H1 (cell line): ENCODE measurements at regions not wholly inside any gene's neighbourhood (a gene's known extent, or its start where the extent isn't known, plus 50 kb on each side); places are given as distances from the start of the nearest gene placed in this dataset.

ENCODE experiments used
- CTCF ChIA-PET: fragments of 300-600 bp; sonication (Branson Sonifier 250); formaldehyde crosslinking; loops from one replicate; lab custom pipeline; 2021; ENCODE audit not compliant: partially characterized antibody; lab: Charles Lee
- POLR2A ChIA-PET: fragments of 300-600 bp; sonication (Branson Sonifier 250); formaldehyde crosslinking; loops from one replicate; lab custom pipeline; 2021; ENCODE audit warnings: inconsistent platforms; ENCODE audit not compliant: partially characterized antibody; lab: Charles Lee
- DNase-seq, 2 experiments: peaks; one replicate each; pipeline versions ENCODE4 v3.0.0 to v3.0.0-alpha.2; 2010 to 2022; ENCODE audit warnings: low spot score in 2 of 2, low read depth in 1 of 2, mixed read lengths in 1 of 2
- FAIRE-seq: peaks from 2 replicates; lab custom pipeline; 2011; peaks lifted over from hg19 to GRCh38; lab: Jason Lieb, UNC
- H2AFZ ChIP-seq: 2 replicates; pipeline ENCODE4 v1.8.1; 2012; ENCODE audit warnings: low read length, inconsistent platforms
- H2AK5ac ChIP-seq: 2 replicates; pipeline ENCODE4 v1.6.1; 2013; ENCODE audit warnings: low read depth, low read length
- H2BK120ac ChIP-seq: replicated peaks from 2 replicates; pipeline ENCODE3; 2013; ENCODE audit warnings: low read depth, low read length, inconsistent platforms
- H2BK12ac ChIP-seq: 2 replicates; pipeline ENCODE4 v1.6.1; 2013; ENCODE audit warnings: low read depth, low read length
- H2BK15ac ChIP-seq: 2 replicates; pipeline ENCODE4 v1.6.1; 2013; ENCODE audit warnings: low read length
- H2BK20ac ChIP-seq: 2 replicates; pipeline ENCODE4 v1.6.1; 2013; ENCODE audit warnings: low read length
- H2BK5ac ChIP-seq: 2 replicates; pipeline ENCODE4 v1.6.1; 2013; ENCODE audit warnings: low read depth, low read length
- H3K14ac ChIP-seq: 2 replicates; pipeline ENCODE4 v1.6.1; 2013; ENCODE audit warnings: inconsistent platforms; ENCODE audit not compliant: insufficient read length
- H3K18ac ChIP-seq: 2 replicates; pipeline ENCODE4 v1.6.1; 2013; ENCODE audit warnings: low read length; ENCODE audit errors: extremely low read depth
- H3K23ac ChIP-seq: 2 replicates; pipeline ENCODE4 v1.6.1; 2013; ENCODE audit warnings: inconsistent platforms; ENCODE audit not compliant: insufficient read length
- H3K23me2 ChIP-seq: 2 replicates; pipeline ENCODE4 v1.6.1; 2013; ENCODE audit warnings: low read depth, low read length
- H3K27ac ChIP-seq: 2 replicates; pipeline ENCODE4 v1.6.1; 2011; ENCODE audit warnings: low read depth, low read length, inconsistent platforms
- H3K27me3 ChIP-seq, 4 experiments: replicated peaks in 1 of 4; 1 replicate in 1 of 4; 2 replicates in 3 of 4; pipeline versions ENCODE4 v1.6.1 to v1.8.1; 2011 to 2013; ENCODE audit warnings: low read length in 3 of 4, mild to moderate bottlenecking in 3 of 4, inconsistent platforms in 2 of 4, mixed read lengths in 2 of 4, moderate library complexity in 1 of 4; ENCODE audit not compliant: control insufficient read depth in 3 of 4, insufficient read depth in 3 of 4; ENCODE audit errors: extremely low read depth in 1 of 4
- H3K36me3 ChIP-seq, 4 experiments: 2 replicates each; pipeline versions ENCODE4 v1.6.1 to v1.8.1; 2011 to 2013; ENCODE audit warnings: mild to moderate bottlenecking in 4 of 4, low read length in 3 of 4, moderate library complexity in 2 of 4, control low read depth in 1 of 4, inconsistent platforms in 1 of 4; ENCODE audit not compliant: insufficient read depth in 4 of 4, control insufficient read depth in 2 of 4
- H3K4ac ChIP-seq: replicated peaks from 2 replicates; pipeline ENCODE3; 2013; ENCODE audit warnings: low read length, low read depth, mixed read lengths, inconsistent platforms; ENCODE audit not compliant: insufficient read length
- H3K4me1 ChIP-seq, 4 experiments: replicated peaks in 1 of 4; 1 replicate in 1 of 4; 2 replicates in 3 of 4; pipeline versions ENCODE4 v1.6.1 to v1.8.1; 2011 to 2013; ENCODE audit warnings: low read length in 3 of 4, inconsistent platforms in 2 of 4, mixed read lengths in 1 of 4; ENCODE audit not compliant: insufficient read depth in 4 of 4, control insufficient read depth in 3 of 4
- H3K4me2 ChIP-seq, 2 experiments: 2 replicates each; pipeline versions ENCODE4 v1.6.1 to v1.8.1; 2011 to 2013; ENCODE audit warnings: low read depth in 2 of 2, low read length in 2 of 2, control low read depth in 1 of 2, inconsistent platforms in 1 of 2, mild to moderate bottlenecking in 1 of 2; ENCODE audit not compliant: insufficient read depth in 1 of 2
- H3K4me3 ChIP-seq, 4 experiments: fragments of 200-600, 300-600 bp in 1 of 4; sonication (generic), shearing (Covaris generic), sonication (Bioruptor Twin) in 1 of 4; 2 replicates each; pipeline versions ENCODE4 v1.5.1 to v1.8.1; 2011 to 2016; ENCODE audit warnings: low read length in 4 of 4, low read depth in 3 of 4, control low read depth in 2 of 4, inconsistent platforms in 2 of 4, mild to moderate bottlenecking in 2 of 4, mixed read lengths in 1 of 4, moderate library complexity in 1 of 4; ENCODE audit not compliant: insufficient read depth in 2 of 4; ENCODE audit errors: extremely low read depth in 1 of 4
- H3K56ac ChIP-seq: replicated peaks from 2 replicates; pipeline ENCODE3; 2013; ENCODE audit warnings: low read depth, mild to moderate bottlenecking, mixed read lengths, low read length, inconsistent platforms; ENCODE audit not compliant: insufficient read length
- H3K79me1 ChIP-seq: 2 replicates; pipeline ENCODE4 v1.6.1; 2013; ENCODE audit warnings: low read depth, low read length, control low read depth
- H3K79me2 ChIP-seq, 2 experiments: 2 replicates each; pipeline versions ENCODE4 v1.6.1 to v1.8.1; 2012 to 2013; ENCODE audit warnings: low read length in 2 of 2, mild to moderate bottlenecking in 2 of 2, inconsistent platforms in 1 of 2; ENCODE audit not compliant: insufficient read depth in 2 of 2, control insufficient read depth in 1 of 2
- H3K9ac ChIP-seq, 4 experiments: replicated peaks in 1 of 4; 1 replicate in 1 of 4; 2 replicates in 3 of 4; pipeline versions ENCODE4 v1.6.1 to v1.8.1; 2011 to 2013; ENCODE audit warnings: low read depth in 3 of 4, low read length in 3 of 4, control low read depth in 2 of 4, mild to moderate bottlenecking in 2 of 4, moderate library complexity in 2 of 4, inconsistent platforms in 1 of 4; ENCODE audit errors: extremely low read depth in 1 of 4
- H3K9me3 ChIP-seq, 2 experiments: 2 replicates each; pipeline versions ENCODE4 v1.6.1 to v1.8.1; 2012 to 2013; ENCODE audit warnings: mild to moderate bottlenecking in 2 of 2, moderate library complexity in 2 of 2, control low read depth in 1 of 2, inconsistent platforms in 1 of 2, low read depth in 1 of 2, low read length in 1 of 2, mixed read lengths in 1 of 2; ENCODE audit not compliant: insufficient read depth in 2 of 2
- H4K20me1 ChIP-seq, 2 experiments: replicated peaks in 1 of 2; 2 replicates each; pipeline versions ENCODE3 to v1.8.1; 2011 to 2013; ENCODE audit warnings: inconsistent platforms in 2 of 2, low read length in 2 of 2, mild to moderate bottlenecking in 1 of 2; ENCODE audit not compliant: insufficient read depth in 2 of 2, control insufficient read depth in 1 of 2
- H4K5ac ChIP-seq: 2 replicates; pipeline ENCODE4 v1.6.1; 2013; ENCODE audit warnings: low read length, low read depth, mixed read lengths, inconsistent platforms; ENCODE audit not compliant: insufficient read length
- H4K8ac ChIP-seq: 2 replicates; pipeline ENCODE4 v1.8.0; 2013; ENCODE audit warnings: mild to moderate bottlenecking, moderate library complexity, low read length, inconsistent platforms; ENCODE audit not compliant: insufficient read depth; ENCODE audit errors: extremely low read depth
- H4K91ac ChIP-seq: replicated peaks from 2 replicates; pipeline ENCODE3; 2013; ENCODE audit warnings: low read length, mixed read lengths, inconsistent platforms; ENCODE audit not compliant: insufficient read length
- EGR1 ChIP-seq: IDR thresholded peaks from 2 replicates; pipeline ENCODE4 v1.6.1; 2011; ENCODE audit warnings: low read depth, low read length, borderline replicate concordance
- WGBS, 2 experiments: shearing (Covaris generic) in 1 of 2; methylation state at CpG; one replicate each; pipeline versions ENCODE4 v1.1.6 to v1.1.7; 2013 to 2015; ENCODE audit warnings: low lambda C conversion rate in 2 of 2, mixed read lengths in 2 of 2, inconsistent platforms in 1 of 2, low coverage in 1 of 2, missing lambda C conversion rate in 1 of 2; ENCODE audit not compliant: insufficient replicate concordance in 2 of 2, insufficient coverage in 1 of 2, insufficient read length in 1 of 2; ENCODE audit errors: extremely low coverage in 1 of 2, missing lambda C conversion rate in 1 of 2; 5-methylcytosine and 5-hydroxymethylcytosine counted together

- no peak for TF ChIP-seq EGR1
- no peak overlapping the region for H2AK5ac ChIP-seq
- no peaks in the 10 kb centered on the region for H3K9me3 ChIP-seq
- no peaks in the 10 kb centered on the region for H4K20me1 ChIP-seq
- H3K4ac ChIP-seq: no peak overlapping the region
- no peak overlapping the region for H2BK12ac ChIP-seq
- H3K23ac ChIP-seq: no peak overlapping the region
- no peak overlapping the region for H3K9ac ChIP-seq
- CTCF ChIA-PET: interaction anchor here (0.6 to 1.8 kb wide), 10 partner anchors 12 to 316 kb away, joined by 3 to 10 read pairs (median 3); no protein-coding TSS in a partner anchor
- H2BK15ac ChIP-seq: no peak overlapping the region
- no peaks in the 10 kb centered on the region for H3K23me2 ChIP-seq
- peaks cover 0 to 5% (median 2%) of the 10 kb centered on the region in 4 experiments; a peak in 1 of 7 replicates for H3K4me1 ChIP-seq
- no peak for FAIRE-seq
- H3K14ac ChIP-seq: no peak overlapping the region
- no peaks in the 10 kb centered on the region for H3K79me1 ChIP-seq
- H2BK5ac ChIP-seq: no peak overlapping the region
- H3K4me2 ChIP-seq: no peak overlapping the region
- POLR2A ChIA-PET: interaction anchor here (1.0 kb wide), 1 partner anchor 28 kb away, joined by 3 read pairs; no protein-coding TSS in a partner anchor
- no peaks in the 10 kb centered on the region for H3K36me3 ChIP-seq
- no peak overlapping the region for H4K91ac ChIP-seq
- no peak overlapping the region for H2AFZ ChIP-seq
- no peak overlapping the region for H2BK120ac ChIP-seq
- H3K27ac ChIP-seq: no peak overlapping the region
- H4K5ac ChIP-seq: no peak overlapping the region
- DNase-seq: no peak
- no peak overlapping the region for H3K56ac ChIP-seq
- no peak overlapping the region for H3K18ac ChIP-seq
- WGBS, 2 experiments: 80% methylated on average over 1 of the region's 1 CpG; no CpG with 5 or more reads in 1 of the 2 experiments
- no peaks in the 10 kb centered on the region for H3K79me2 ChIP-seq
- H2BK20ac ChIP-seq: no peak overlapping the region
- no peak overlapping the region for H3K4me3 ChIP-seq
- H4K8ac ChIP-seq: no peak overlapping the region
- no peaks in the 10 kb centered on the region for H3K27me3 ChIP-seq
These were observed 142.6 kb downstream of the UTP18 start for GRCh38 chr17:51402899-51403298.
